ENCODE measurements at regions not wholly inside any gene's neighbourhood (a gene's known extent, or its start where the extent isn't known, plus 50 kb on each side); places are given as distances from the start of the nearest gene placed in this dataset.
"Not testable (repeated sequence)": the region's sequence is repeated elsewhere in the genome, so short reads cannot be mapped to it uniquely, and the experiment has no call there.

GRCh38 chr5:89634176-89634575 is 751.2 kb upstream of the MEF2C start:
- not testable (repeated sequence) for TF ChIP-seq CTCF, POLR2A (IDR thresholded peaks at IDR 0.05)
